Urothelium cell line (cell line): ENCODE measurements at regions not wholly inside any gene's neighbourhood (a gene's known extent, or its start where the extent isn't known, plus 50 kb on each side); places are given as distances from the start of the nearest gene placed in this dataset.
"Not testable (repeated sequence)": the region's sequence is repeated elsewhere in the genome, so short reads cannot be mapped to it uniquely, and the experiment has no call there.

Experiments used
- DNase-seq: peaks from one replicate; pipeline ENCODE4 v3.0.0; 2011; ENCODE audit warnings: low spot score, mixed read lengths
- FAIRE-seq: peaks from 2 replicates; lab custom pipeline; 2011; peaks lifted over from hg19 to GRCh38; lab: Jason Lieb, UNC

- FAIRE-seq: peak; percentile 99
- DNase-seq: peak; percentile 25
Observed at GRCh38 chr7:26958834-26959233, 94.4 kb upstream of the SKAP2 start.

- FAIRE-seq: no peak
Observed at GRCh38 chr7:26955516-26955915, 91.1 kb upstream of the SKAP2 start.

DNA sequence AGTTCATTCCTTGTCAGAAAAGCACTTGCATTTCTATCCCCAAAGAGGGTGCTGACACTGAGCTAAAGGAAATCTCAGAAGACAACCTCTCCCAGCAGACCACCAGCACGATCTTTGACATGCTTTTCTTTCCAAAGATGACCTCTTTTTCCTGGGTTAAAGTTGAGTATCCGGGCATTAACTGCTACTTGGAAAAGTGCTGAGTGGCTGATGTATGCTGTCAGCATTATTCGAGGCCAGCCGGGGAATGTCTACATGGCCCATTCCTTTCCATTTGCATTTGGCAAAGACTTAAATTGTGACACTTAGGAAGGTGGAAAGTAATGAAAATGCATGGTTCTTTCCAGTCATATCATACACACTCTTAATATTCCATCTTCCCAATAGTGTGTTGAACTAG lies 90.6 kb upstream of the SKAP2 start:
- DNase-seq (no peak), FAIRE-seq (peak; percentile 62)

More at GRCh38 chr7:26955516-26955915, 91.1 kb upstream of the SKAP2 start:
- no peak for DNase-seq

DNA sequence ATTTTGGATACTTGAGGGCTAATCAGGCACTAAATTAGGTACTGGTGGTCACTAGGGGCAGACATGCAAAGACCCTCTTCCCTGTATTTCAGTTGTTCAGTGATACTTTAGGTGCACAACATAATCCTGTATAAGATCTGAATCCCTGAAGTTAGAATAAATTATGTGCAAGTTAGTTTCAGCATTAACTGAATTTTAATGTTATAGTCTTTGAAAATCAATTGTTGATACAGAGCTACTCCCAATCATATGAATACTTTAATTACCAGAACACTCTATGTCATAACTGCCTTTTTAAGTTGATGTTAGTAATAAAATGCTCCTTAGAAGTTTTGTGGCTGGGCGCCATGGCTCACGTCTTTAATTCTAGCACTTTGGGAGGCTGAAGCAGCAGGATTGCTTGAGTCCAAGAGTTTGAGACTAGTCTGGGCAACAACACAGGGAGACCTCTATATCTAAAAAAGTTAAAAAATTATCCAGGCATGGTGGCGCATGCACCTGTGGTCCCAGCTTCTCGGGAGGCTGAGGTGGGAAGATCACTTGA lies 87.1 kb upstream of the SKAP2 start:
- FAIRE-seq (no peak), DNase-seq (no peak)

DNA sequence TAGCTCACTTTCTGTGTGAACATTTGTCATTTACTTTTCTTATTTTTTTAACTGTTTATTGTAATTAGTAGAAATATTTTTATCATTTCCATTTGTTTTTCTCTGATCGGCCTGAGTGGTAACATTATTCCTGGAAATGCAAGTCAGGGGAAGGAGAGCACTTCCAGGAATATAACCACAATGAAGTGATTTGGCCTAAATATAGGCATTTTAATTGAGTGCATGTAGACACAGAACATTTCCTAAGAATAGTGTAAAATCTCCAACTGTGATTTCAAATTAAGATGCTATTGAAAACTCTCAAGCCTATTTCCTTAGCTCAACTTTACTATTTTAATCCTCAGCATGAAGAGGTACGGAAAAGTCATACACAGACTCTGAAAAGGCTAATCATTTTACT lies 86.5 kb upstream of the SKAP2 start:
- FAIRE-seq (no peak), DNase-seq (no peak)

DNA sequence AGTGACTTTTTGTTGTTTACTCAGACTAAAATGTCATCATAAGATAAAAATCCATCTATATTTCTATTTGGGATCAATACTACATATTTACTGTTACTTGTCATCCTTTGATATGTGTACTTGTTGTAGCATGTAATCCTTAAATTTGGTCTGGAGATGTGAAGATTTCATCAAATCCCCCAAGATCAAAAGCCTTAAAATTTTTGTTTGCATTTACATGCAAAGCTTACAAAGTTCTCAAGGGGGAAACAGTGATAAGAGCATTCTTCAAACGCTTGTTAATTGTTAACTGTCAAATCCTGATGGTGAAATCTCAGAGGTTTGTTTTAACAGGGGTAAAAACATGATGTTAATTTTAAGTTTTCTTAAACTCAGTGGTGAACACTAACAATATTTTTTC lies 84.9 kb upstream of the SKAP2 start:
- DNase-seq (no peak), FAIRE-seq (no peak)

- DNase-seq (no peak), FAIRE-seq (no peak)
Observed at GRCh38 chr7:26948617-26949118, 84.3 kb upstream of the SKAP2 start.

GRCh38 chr7:26944501-26945358 lies 80.3 kb upstream of the SKAP2 start:
- DNase-seq (no peak), FAIRE-seq (no peak)

- DNase-seq (no peak), FAIRE-seq (peak; percentile 42)
Observed at GRCh38 chr7:26937939-26938623, 73.7 kb upstream of the SKAP2 start.

- no peak for FAIRE-seq
- no peak for DNase-seq
Observed at GRCh38 chr7:26937306-26937705, 72.9 kb upstream of the SKAP2 start.

DNA sequence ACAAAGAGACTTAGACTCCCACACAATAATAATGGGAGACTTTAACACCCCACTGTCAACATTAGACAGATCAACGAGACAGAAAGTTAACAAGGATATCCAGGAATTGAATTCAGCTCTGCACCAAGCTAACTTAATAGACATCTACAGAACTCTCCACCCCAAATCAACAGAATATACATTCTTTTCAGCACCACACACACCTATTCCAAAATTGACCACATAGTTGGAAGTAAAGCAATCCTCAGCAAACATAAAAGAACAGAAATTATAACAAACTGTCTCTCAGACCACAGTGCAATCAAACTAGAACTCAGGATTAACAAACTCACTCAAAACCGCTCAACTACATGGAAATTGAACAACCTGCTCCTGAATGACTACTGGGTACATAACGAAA lies 68.2 kb upstream of the SKAP2 start:
- DNase-seq, FAIRE-seq: not testable (repeated sequence)

DNA sequence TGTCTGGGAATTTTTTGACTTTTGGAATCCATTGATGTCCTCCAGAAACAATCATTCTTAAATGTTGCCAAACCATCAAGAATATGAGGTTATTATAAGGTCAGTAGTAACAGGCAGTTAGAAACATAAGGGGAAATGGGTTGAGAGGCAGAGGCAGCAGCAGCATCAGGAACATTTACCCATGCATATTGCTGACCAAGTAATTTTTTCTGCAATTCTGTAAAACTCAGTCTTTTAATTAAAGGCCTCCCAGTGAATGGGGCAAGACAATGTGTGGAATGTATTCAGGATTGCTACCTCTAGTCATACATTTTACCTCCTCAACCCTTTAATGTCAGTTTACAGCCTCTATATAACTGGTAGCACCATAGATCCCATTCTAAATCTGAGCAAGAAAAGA lies 66.5 kb upstream of the SKAP2 start:
- FAIRE-seq (no peak), DNase-seq (no peak)

DNA sequence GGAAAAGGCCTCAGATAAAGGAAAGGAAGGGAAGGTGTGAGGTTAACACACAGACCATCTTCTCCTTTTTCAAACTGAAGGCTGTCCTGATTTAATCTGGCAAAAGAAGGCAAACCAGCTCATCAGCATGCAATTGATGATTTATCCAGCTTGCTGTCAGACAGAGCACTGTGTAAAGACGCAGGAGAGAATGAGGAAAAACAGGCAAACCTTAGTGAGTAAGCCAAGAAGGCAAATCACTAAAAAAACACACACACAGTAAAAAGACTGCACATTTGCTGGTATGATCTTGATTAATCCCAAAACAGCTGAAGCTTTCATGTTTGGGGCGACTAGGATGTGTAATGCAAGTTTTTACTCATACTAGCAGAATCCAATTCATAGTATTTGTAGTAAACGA lies 65.8 kb upstream of the SKAP2 start:
- FAIRE-seq (no peak), DNase-seq (no peak)

GRCh38 chr7:26928703-26929347 lies 64.4 kb upstream of the SKAP2 start:
- DNase-seq: no peak
- no peak for FAIRE-seq

- DNase-seq (no peak), FAIRE-seq (no peak)
Observed at GRCh38 chr7:26925768-26926167, 61.4 kb upstream of the SKAP2 start.

GRCh38 chr7:26924149-26924767 lies 59.9 kb upstream of the SKAP2 start:
- FAIRE-seq (no peak), DNase-seq (no peak)

GRCh38 chr7:26919906-26920493 lies 55.6 kb upstream of the SKAP2 start:
- DNase-seq (no peak), FAIRE-seq (no peak)

DNA sequence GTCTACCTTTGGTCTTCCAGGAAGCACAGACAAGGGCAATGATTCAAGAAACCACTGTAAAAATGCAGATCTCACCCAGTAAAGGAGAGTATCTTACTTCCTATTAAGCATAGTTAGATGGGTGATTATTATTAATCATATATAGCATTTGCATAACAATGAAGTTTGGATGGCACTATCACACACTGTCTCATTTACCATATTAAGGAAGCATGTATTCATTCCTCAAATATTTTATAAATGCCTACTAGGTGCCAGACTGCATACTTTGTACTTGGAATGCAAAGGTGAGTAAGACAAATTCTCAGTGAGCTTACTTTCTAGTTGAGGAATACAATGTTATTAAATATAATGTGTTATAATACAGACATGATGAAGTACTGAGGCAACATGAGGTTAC lies 53.9 kb upstream of the SKAP2 start:
- DNase-seq (no peak), FAIRE-seq (no peak)

GRCh38 chr7:26916779-26917320 lies 52.5 kb upstream of the SKAP2 start:
- FAIRE-seq (no peak), DNase-seq (no peak)

DNA sequence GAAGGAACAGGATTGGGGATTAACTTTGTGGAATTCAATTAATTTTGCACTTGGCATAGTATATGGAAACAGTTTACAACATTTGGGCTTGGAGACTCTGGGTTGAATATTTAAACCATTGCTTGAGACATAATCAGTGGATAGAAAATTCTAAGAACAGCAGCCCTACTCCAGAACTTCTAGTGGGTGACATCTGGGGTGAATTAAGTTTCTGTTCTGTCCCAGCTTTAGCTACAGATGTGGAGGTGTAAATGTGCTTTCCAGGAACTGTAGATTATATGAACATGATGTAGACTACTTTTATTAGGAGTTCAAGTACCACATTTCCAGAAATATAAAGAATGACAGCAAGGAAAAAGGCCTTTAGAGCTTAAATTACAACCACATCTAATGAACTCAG lies 51.9 kb upstream of the SKAP2 start:
- DNase-seq (no peak), FAIRE-seq (no peak)
